PC-3 (cell line): ENCODE measurements at regions not wholly inside any gene's neighbourhood (a gene's known extent, or its start where the extent isn't known, plus 50 kb on each side); places are given as distances from the start of the nearest gene placed in this dataset.

Experiments
- ATAC-seq: fragments of 200-7000 bp; cut with Tn5 transposase; 2 replicates; pipeline ENCODE4 v1.9.1; 2020; ENCODE audit warnings: mild to moderate bottlenecking, moderate library complexity
- BruUV-seq: library from RNA; stranded (reverse); fragments of 400-500 nt; replicated peaks from 2 replicates; lab custom pipeline; 2021; lab: Mats Ljungman, UMichigan
- CTCF ChIA-PET: fragments of 300-600 bp; sonication (Branson Sonifier 250); formaldehyde crosslinking; loops from one replicate; lab custom pipeline; 2022; ENCODE audit warnings: antibody characterized with exemption; lab: Charles Lee
- POLR2A ChIA-PET: fragments of 300-600 bp; sonication (Branson Sonifier 250); formaldehyde crosslinking; loops from one replicate; lab custom pipeline; 2022; ENCODE audit warnings: antibody characterized with exemption; ENCODE audit not compliant: unreplicated experiment; lab: Charles Lee
- DNase-seq: peaks from one replicate; pipeline ENCODE4 v3.0.0-alpha.2; 2015
- H2AFZ ChIP-seq: fragments of 300-600 bp; sonication (generic); 2 replicates; pipeline ENCODE4 v1.6.0; 2016; ENCODE audit warnings: antibody characterized with exemption, low read length
- H3F3A ChIP-seq: fragments of 300-600 bp; sonication (generic); one replicate; pipeline ENCODE4 v1.6.0; 2017; ENCODE audit warnings: antibody characterized with exemption, low read length, control low read depth, mild to moderate bottlenecking; ENCODE audit not compliant: unreplicated experiment
- H3K27ac ChIP-seq: fragments of 300-600 bp; sonication (generic); 2 replicates; pipeline ENCODE4 v1.5.1; 2016; ENCODE audit warnings: mild to moderate bottlenecking, low read length
- H3K27me3 ChIP-seq: fragments of 300-600 bp; sonication (generic); 2 replicates; pipeline ENCODE4 v1.6.1; 2016; ENCODE audit warnings: low read length, mixed read lengths
- H3K36me3 ChIP-seq: fragments of 300-600 bp; sonication (generic); 2 replicates; pipeline ENCODE4 v1.6.1; 2016; ENCODE audit warnings: low read depth, mixed run types, low read length, mixed read lengths
- H3K4me1 ChIP-seq: fragments of 300-600 bp; sonication (generic); 2 replicates; pipeline ENCODE4 v1.5.1; 2016; ENCODE audit warnings: low read length; ENCODE audit not compliant: insufficient read depth
- H3K4me2 ChIP-seq: fragments of 300-600 bp; sonication (generic); 2 replicates; pipeline ENCODE4 v1.6.0; 2016; ENCODE audit warnings: low read length
- H3K4me3 ChIP-seq: fragments of 300-600 bp; sonication (generic); 2 replicates; pipeline ENCODE4 v1.5.1; 2016; ENCODE audit warnings: mild to moderate bottlenecking, low read length, mixed read lengths
- H3K79me2 ChIP-seq: fragments of 300-600 bp; sonication (generic); 2 replicates; pipeline ENCODE4 v1.6.1; 2017; ENCODE audit warnings: low read length, mixed read lengths
- H3K9ac ChIP-seq: fragments of 300-600 bp; sonication (generic); 2 replicates; pipeline ENCODE4 v1.6.0; 2016; ENCODE audit warnings: mild to moderate bottlenecking, low read length
- H3K9me2 ChIP-seq: fragments of 300-600 bp; sonication (generic); replicated peaks from 2 replicates; pipeline ENCODE4 v1.6.1; 2016; ENCODE audit warnings: mixed run types, low read length, mixed read lengths
- H3K9me3 ChIP-seq: fragments of 300-600 bp; sonication (generic); 2 replicates; pipeline ENCODE4 v1.6.1; 2016; ENCODE audit warnings: low read length, mixed read lengths
- H4K20me1 ChIP-seq: fragments of 300-600 bp; sonication (generic); 2 replicates; pipeline ENCODE4 v1.6.1; 2016; ENCODE audit warnings: low read length, mixed read lengths
- EZH2 ChIP-seq: fragments of 300-600 bp; sonication (generic); IDR thresholded peaks from one replicate; pipeline ENCODE4 v1.6.1; 2017; ENCODE audit warnings: antibody characterized with exemption, mild to moderate bottlenecking, low read length; ENCODE audit not compliant: unreplicated experiment
- EZH2phosphoT487 ChIP-seq: fragments of 300-600 bp; sonication (generic); IDR thresholded peaks from 2 replicates; pipeline ENCODE4 v1.6.1; 2018; ENCODE audit warnings: mild to moderate bottlenecking, antibody characterized with exemption, low read length, borderline replicate concordance
- intact Hi-C: fragments of 100-400 bp; cut with micrococcal nuclease; formaldehyde crosslinking; loops from 2 replicates; pipeline ENCODE4 v1.9.0; 2023
- TF ChIP-seq, protein P1 (sequence below): fragments of 300-600 bp; sonication (generic); conservative IDR thresholded peaks from 2 replicates; pipeline ENCODE4 v1.5.1; 2017; ENCODE audit warnings: antibody characterized with exemption, low read depth, mild to moderate bottlenecking, low read length

DNA sequence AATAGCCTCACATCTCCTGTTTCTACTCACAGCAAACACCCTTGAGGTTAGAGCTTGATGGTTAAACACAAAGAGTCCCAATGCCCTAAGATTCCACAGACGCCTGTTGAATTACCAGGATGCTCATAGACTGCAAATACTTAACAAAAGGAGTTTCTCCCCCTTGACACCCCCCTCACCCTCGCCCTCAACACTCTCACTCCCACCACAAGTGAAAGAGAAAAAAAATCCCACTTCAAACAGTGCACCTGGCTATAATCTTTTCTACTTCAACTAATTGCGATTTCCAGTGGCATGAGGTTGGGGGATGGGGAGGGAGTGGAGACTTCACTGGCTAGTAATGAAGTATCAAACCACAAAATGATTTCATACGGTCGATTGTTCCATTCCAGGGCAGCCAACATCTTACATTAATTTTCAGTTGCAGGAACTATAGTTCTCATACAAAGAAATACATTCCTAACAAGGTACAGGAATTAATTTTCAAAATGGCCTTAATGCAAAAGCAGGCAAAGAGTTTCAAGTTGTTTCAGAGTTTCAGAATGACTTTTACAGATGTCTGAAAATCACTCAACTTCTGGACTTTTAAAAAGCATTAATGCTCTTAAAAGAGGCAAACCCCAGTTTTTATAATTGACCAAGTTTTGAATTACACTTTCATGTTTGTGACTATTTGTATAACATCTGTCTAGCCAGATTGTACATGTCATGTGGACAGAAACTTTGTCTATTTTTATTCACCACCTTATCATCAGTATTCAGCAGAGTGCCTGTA is 390.7 kb downstream of the C12orf75 start:
- POLR2A ChIA-PET = no interaction called here
- no peaks in the 10 kb centered on the region for H3K36me3 ChIP-seq
- no peaks in the 10 kb centered on the region for H3K4me1 ChIP-seq
- H4K20me1 ChIP-seq = no peaks in the 10 kb centered on the region
- H3K27me3 ChIP-seq = peaks cover 36% of the 10 kb centered on the region
- TF ChIP-seq EZH2phosphoT487 (no peak), EZH2 (no peak)
- TF ChIP-seq, protein P1, sequence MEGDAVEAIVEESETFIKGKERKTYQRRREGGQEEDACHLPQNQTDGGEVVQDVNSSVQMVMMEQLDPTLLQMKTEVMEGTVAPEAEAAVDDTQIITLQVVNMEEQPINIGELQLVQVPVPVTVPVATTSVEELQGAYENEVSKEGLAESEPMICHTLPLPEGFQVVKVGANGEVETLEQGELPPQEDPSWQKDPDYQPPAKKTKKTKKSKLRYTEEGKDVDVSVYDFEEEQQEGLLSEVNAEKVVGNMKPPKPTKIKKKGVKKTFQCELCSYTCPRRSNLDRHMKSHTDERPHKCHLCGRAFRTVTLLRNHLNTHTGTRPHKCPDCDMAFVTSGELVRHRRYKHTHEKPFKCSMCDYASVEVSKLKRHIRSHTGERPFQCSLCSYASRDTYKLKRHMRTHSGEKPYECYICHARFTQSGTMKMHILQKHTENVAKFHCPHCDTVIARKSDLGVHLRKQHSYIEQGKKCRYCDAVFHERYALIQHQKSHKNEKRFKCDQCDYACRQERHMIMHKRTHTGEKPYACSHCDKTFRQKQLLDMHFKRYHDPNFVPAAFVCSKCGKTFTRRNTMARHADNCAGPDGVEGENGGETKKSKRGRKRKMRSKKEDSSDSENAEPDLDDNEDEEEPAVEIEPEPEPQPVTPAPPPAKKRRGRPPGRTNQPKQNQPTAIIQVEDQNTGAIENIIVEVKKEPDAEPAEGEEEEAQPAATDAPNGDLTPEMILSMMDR = no peak
- H3K4me2 ChIP-seq = no peak overlapping the region
- H2AFZ ChIP-seq = no peak overlapping the region
- CTCF ChIA-PET = no interaction called here
- ATAC-seq (no peak), DNase-seq (no peak)
- no peak overlapping the region for H3K9ac ChIP-seq
- BruUV-seq = no TSS peak
- H3K9me2 ChIP-seq = no peaks in the 10 kb centered on the region
- no peak overlapping the region for H3K4me3 ChIP-seq
- no peaks in the 10 kb centered on the region for H3K79me2 ChIP-seq
- H3K27ac ChIP-seq = no peak overlapping the region
- intact Hi-C loops = no loop called here
- no peaks in the 10 kb centered on the region for H3K9me3 ChIP-seq
- no peaks in the 10 kb centered on the region for H3F3A ChIP-seq

DNA sequence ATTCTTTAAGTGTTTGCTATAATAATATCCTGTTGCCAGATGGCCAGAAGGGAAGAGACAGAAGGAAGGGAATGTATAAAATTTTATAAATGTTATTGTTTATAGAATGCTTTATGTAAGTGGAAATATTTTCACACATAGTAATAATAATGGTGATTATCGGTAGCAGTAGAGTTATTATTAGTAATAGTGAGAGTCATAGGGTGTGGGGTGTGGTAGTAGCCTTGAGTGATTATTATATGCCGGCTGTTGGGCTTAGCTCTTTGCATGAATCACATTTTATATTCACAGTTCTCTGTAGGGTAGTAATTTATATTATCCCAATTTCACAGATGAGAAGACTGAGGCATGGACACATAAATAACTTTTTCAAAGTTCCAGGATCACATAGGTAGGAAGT is 391.4 kb downstream of the C12orf75 start:
- Histone ChIP-seq H4K20me1 (no peaks in the 10 kb centered on the region), H3K4me3 (no peak overlapping the region), H3K27me3 (peaks cover 40% of the 10 kb centered on the region), H3F3A (no peaks in the 10 kb centered on the region), H3K9me3 (no peaks in the 10 kb centered on the region), H3K36me3 (no peaks in the 10 kb centered on the region), H3K4me2 (no peak overlapping the region), H3K79me2 (no peaks in the 10 kb centered on the region), H2AFZ (no peak overlapping the region), H3K27ac (no peak overlapping the region), H3K9me2 (no peaks in the 10 kb centered on the region), H3K9ac (no peak overlapping the region), H3K4me1 (no peaks in the 10 kb centered on the region)
- no peak for TF ChIP-seq EZH2
- TF ChIP-seq, protein P1 = no peak
- CTCF ChIA-PET = no interaction called here
- BruUV-seq = no TSS peak
- intact Hi-C loops = no loop called here
- POLR2A ChIA-PET = no interaction called here
- ATAC-seq (no peak), DNase-seq (no peak)

DNA sequence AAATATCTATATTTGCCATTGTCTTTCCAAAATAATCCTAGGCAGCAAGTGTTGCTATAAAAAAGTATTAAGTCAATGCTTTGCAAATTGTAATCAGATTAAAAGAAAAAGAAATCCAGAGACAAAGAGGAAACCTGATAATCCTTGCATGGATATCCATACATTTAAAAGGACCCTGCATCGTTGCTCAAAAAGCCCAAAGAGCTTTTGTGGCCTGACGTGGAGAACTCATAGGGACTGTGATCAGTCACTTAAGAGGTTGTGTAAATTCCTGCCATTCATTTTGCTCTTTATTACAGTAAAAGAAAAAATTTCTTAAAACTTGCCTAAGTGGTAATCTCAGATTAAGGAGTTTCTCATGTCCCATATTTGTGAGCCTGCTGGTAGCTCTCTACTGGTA is 392.6 kb downstream of the C12orf75 start:
- intact Hi-C loops = no loop called here
- H3K9ac ChIP-seq = no peak overlapping the region
- peaks cover 52% of the 10 kb centered on the region for H3K27me3 ChIP-seq
- no peak overlapping the region for H2AFZ ChIP-seq
- H3K36me3 ChIP-seq = no peaks in the 10 kb centered on the region
- no peak overlapping the region for H3K4me2 ChIP-seq
- CTCF ChIA-PET = no interaction called here
- BruUV-seq = no TSS peak
- no peaks in the 10 kb centered on the region for H3K9me2 ChIP-seq
- ATAC-seq (no peak), DNase-seq (no peak)
- no peaks in the 10 kb centered on the region for H4K20me1 ChIP-seq
- no peaks in the 10 kb centered on the region for H3K9me3 ChIP-seq
- H3K4me1 ChIP-seq = no peaks in the 10 kb centered on the region
- H3F3A ChIP-seq = no peaks in the 10 kb centered on the region
- POLR2A ChIA-PET = no interaction called here
- no peak for TF ChIP-seq EZH2phosphoT487
- no peak for TF ChIP-seq EZH2
- TF ChIP-seq, protein P1 = no peak
- no peak overlapping the region for H3K27ac ChIP-seq
- no peaks in the 10 kb centered on the region for H3K79me2 ChIP-seq
- H3K4me3 ChIP-seq = no peak overlapping the region
